HG02885 (cell line): ENCODE measurements at regions not wholly inside any gene's neighbourhood (a gene's known extent, or its start where the extent isn't known, plus 50 kb on each side); places are given as distances from the start of the nearest gene placed in this dataset.

Experiments used
- ATAC-seq: cut with Tn5 transposase; IDR thresholded peaks from one replicate; pipeline ENCODE4 v1.9.1; 2021; ENCODE audit warnings: mild to moderate bottlenecking; ENCODE audit not compliant: unreplicated experiment, poor library complexity

DNA sequence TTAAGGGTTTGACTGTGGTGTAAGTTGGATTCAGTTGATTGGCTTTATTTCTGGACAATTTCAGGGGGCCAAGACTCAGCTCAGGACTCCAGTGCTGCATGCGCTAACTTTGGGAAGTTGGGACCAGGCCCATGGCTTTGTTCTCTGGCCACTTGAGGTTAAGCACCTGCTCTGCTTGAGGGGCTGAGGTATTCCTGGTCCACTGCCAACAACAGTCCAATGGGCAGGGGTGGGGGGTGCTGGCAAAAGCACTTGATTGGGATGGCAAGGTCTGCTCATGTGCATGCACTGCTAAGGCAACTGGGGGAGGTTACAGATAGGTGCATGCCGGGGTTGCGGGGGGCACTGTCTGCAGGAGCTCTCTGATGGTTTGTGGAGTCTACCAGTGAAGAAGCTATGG lies 52.6 kb upstream of the ASB17 start:
- no peak for ATAC-seq

DNA sequence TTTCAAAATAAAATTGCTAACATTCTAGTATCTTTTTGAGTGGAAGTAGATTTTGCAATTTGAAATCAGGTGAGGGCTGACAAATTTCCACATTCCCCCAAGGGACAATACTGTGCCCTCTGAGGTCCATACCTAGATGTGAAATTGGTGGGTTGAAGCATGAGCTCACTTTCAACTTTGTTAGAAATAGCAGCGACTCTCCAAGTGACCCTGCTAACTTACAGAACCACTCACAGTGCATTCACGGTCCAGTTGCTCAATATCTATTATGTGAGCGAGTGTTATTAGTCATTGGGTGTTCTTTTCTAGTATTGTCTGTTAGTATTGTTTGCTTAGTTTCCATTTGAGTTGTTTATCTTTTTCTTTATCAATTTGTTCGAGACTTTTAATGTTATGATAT lies 53.6 kb upstream of the ASB17 start:
- ATAC-seq: peak; percentile 89

DNA sequence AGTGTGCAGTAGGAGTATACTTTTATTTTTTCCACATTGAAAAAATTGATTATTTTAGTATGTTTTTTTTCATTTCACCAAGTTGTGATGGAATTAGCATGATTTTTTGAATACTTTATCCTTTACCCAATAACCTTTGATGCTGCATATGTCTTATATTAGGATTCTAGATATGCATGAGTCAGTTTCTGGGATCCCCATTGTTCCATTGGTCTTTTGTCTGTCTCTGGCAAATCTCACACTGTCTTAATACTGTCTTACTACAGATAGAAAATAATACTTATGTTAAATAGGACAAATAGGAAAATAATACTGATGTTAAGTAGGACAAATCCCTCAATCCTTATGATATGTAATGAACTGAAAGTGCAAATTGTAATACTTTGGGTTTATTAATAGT lies 54.3 kb upstream of the ASB17 start:
- ATAC-seq: no peak

DNA sequence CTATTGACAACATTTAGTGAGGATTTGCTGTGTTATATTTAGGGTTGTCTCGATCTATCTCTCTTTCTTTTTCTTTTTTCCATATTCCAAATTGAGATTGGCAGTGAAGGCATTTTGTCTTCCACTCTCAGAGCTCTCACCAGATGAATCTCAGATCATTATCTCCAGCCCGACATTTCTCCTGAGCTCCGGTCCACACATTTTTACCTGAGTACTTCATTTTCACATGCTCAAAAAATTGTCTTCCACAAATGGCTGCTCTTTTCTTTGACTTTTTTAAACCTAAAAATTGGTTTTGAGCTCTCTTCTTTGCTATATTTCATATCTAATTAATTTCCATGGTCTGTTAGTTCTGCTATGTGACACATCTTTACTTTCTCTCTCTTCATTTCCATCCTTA lies 56.9 kb upstream of the ASB17 start:
- ATAC-seq: no peak

DNA sequence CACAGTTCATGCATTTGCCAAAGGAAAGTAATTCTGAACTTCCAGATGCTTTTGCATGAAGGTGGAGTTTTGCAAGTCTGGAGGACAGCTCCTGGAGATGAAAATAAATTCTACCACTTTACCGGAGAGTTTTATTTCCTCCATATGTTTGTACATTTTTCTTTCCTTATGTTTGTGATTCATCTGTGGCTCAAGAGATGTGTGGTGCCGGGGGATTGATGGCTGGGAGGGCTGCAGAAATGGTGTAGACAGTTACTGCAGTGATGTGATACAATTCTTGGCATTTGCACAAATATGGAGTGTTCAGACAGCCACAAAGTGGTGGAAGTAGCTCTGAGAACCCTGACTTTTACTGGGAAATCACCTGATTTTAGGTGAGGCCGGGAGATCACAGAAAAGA lies 58.5 kb upstream of the ASB17 start:
- ATAC-seq: no peak

DNA sequence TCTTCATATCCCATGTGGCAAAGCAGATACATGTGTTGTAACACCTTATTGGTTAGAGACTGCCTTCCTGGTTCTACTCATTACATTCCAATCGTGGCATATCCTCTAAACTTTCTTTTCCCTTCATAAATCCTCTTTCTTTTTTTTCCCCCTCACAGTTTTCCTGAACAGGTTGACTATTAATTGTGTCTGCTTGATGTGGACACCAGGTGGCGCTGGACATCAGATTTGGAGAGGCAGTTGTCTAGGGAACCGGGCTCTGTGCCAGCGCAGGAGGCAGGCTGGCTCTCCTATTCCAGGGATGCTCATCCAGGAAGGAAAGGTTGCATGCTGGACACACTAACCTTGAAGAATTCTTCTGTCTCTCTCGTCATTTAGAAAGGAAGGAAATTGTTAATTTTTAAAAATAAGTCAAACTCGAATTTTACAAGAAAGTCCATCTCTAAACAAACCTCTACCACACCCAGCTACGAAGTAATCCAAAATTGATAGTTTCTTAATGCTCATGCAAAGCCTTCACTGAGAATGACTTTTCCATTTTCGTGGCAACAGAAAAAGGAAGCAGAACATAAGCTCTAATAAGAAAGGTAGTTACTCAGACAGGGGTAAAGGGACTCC lies 59.4 kb upstream of the ASB17 start:
- ATAC-seq: peak; percentile 85

DNA sequence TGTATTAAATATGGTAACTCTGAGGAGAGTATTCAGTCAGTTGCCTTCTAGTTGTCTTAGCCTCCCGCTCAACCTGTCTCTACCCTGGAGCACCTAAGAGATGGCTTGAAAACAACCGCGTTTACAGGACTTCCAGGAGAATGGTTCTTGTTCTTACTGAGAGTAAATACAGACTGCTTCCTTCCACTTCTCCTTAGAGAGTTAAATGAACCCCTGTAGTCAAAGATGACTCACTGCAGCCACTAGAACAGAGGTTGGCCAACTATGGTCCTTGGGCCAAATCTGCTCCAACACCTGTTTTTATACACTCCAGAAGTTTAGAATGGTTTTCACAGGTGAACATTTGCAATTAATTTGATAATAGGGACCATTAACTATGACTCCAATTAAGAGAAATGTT lies 60.1 kb upstream of the ASB17 start:
- ATAC-seq: no peak

DNA sequence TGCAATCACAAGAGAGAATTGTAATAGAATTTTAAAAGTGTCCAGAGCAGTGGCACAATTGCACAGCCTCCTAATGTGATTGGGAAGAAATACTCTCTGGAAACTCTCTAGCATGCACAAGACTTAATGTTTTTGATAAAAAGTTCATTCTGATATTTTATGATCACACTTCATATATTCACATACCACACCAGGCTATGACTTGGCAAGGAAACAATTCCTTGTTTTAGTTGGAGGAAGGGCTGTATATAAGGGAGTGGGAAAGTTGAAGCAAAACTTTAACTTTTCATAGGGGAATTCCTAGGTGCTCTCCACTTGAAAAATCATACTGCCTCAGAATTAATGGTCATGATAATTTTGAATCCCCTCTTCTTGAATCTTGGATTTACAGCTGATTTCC lies 61.5 kb upstream of the ASB17 start:
- no peak for ATAC-seq

DNA sequence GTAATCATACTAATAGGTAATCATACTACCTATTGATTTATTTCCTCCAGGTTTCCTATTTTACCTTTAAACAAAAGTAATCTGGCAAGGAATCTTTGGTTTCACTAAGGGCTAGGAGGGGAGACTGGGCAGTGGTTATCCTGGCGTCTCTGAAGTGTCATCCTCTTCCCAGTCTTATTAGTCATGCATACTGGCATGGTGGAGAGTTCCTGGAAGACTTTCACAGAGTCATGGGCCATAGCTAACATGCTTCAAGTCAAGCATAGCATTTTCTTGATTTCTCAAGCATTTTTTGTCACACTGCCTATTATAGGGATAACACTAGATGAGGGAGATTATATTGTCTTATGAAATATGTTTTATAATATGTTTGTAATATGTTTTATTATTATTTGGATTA lies 64.0 kb upstream of the ASB17 start:
- no peak for ATAC-seq

DNA sequence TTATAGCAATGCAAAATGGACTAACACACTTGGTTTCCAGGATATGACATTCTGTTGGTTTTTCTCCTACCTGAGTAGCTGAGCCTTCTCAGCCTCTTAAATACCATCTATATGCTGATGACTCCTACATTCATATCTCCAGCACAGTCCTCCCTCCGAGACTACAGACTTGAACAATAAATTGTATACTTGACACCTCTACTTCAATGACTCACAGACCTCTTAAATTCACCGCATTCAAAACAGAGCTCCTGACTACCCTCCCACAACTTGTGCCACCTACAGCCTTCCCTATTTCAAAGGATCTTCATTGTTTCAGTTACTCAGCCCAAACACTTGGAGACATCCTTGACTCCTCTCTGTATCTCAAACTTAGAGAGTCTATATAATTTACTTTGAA lies 66.8 kb upstream of the ASB17 start:
- no peak for ATAC-seq

DNA sequence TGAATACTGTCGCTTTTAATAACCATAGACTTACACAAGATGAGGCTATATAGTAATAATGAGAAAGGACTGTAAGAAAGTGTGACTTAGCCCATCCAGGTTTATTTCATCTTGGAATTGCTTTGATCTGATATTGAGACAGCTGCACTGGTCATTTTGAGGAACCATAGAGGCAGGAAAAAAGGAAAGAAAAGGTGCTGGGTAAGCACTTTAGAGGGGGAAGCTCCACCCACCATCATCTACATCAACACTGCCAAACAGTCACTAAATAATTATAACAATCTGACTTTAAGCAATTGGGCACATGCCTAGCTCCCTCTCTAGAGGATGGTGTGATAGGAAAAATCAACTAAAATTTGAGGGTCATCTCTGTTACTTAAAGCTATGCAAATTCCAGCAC lies 70.6 kb upstream of the ST6GALNAC3 start:
- ATAC-seq: no peak

DNA sequence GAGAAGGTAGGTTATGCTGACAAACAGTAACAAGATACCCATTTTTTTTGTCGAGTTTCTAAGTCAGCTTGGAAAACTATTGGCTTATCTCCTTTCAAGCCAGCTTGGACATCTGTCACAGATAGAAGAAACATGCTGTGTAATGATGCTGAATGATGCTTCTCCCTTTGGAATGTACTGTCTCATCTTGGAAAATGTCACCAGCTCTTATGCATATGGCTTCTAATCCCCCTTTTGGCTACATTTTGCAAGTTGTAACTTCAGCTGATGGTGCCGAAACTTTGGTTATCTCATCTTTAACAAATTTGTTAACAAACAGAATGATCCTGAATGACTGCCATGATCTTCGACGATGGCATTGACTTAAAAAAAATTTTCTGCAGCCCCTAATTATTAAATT lies 68.8 kb upstream of the ST6GALNAC3 start:
- ATAC-seq: no peak

DNA sequence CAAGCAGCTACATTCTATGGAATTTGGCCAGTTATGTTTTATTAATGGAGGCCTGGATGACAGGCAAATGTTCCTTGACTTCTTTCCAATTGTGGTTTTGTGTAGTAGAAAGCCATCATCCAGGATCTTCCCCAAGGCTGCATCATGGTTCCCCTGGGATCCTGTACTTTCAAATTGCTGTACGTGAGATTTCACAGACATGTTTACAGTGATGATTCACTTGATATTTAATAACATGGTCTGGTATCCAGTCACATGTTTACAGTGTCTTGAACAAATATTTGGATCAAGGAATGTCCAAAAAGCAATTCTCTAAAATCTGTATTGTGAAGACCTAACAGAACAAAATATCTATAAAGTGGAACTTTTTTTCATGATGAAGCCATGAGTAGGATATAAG lies 68.3 kb upstream of the ST6GALNAC3 start:
- no peak for ATAC-seq

DNA sequence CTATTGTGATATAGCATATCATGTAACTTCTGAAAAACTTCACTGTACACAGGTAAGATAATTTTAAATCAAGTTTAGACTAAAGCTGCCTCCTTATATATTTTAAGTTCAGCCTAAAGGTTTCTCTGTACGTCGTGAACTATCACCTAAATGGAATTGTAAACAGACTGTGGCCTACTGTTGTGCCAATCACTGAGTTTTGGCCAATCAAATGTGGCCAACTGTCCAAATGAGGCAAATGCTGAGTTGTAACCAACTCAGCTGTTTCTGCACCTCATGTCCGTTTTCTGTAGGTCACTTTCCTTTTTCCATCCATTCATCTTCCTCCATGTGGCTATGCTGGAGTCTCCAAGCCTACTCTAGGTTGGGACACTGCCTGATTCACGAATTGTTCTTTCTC lies 63.7 kb upstream of the ST6GALNAC3 start:
- ATAC-seq: no peak

DNA sequence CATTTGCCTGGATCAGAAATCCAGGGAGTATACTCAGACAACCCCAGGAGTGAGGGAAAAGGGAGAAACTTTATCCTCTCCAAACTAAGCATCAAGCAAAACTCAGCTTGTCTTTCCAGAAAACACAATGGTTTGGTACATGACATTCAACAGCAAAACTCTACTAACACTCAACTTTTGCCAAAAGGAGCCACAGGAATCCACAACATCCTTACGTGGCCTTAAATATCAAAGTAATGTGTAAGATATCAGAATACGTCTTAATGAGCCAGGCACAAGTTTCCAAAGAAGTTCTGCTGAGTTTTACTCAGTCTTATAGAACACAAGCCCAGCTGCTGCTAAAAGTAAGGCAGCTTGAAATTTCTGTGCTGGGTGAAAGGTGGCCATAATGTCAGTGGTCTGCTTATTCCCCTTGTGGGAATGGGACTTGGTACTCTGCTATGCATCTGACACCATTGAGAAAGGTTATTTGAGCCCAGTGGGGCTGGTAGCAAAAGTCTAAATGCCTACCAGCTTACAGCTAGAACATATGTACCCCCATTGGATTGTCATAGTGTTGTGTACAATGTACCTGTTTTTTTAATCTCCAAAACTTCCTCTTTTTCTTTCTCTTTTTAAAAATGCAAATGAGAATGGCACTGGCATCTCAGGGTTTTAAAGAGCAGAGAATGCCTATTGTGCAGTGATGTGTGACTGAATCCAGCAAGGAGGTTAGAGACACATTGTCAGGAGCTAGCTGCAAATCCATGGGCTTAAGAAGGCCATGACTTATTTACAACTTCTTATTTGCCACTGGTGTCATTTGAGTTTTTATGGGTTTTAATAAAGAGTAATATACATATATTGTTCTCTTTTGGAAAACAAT lies 62.0 kb upstream of the ST6GALNAC3 start:
- no peak for ATAC-seq

DNA sequence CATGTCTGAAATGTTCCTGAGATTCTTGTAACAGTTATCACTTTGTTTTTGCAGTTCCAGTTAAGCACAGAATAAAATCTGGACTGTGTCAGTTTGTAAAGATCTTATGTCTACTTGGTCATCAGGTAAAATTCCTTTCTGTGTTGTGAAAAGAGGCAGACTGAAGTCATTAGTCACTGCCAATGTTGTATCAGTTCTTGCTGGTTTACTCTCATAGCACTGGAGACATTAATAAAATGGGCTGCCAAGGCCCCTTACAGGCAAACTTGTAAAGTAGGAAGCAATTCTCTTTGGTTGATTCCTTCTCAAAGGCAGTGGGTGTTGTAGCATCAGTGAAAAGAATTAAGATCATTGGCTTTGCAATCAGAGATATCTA lies 61.4 kb upstream of the ST6GALNAC3 start:
- no peak for ATAC-seq

DNA sequence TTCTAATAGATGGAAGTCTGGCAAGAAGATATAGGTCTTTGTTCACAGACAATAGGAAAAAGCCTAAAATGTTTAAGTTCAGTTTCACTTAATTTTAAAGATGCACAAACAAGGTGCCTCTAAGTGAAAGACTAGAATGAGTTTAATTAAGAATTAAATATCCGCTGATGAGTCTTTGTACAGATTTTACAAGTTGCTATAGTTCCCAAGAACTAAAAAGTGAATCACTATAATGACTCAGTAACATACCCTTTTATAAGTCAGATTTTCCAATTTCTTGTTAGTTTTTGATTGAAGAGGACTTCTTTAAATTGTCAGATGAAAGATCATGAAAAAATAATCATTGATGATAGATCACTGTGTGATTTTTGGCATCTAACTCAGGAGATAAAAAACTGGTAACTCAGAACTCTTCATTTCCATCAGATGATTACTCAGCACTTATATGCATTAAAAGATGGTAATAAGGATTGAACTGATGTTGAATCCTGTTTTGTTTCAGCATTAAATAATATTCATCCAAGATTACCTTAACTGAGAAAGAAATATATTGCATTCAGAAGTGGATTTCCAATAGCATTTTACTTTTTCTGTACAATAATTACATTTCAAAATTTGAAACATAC lies 59.0 kb upstream of the ST6GALNAC3 start:
- no peak for ATAC-seq

DNA sequence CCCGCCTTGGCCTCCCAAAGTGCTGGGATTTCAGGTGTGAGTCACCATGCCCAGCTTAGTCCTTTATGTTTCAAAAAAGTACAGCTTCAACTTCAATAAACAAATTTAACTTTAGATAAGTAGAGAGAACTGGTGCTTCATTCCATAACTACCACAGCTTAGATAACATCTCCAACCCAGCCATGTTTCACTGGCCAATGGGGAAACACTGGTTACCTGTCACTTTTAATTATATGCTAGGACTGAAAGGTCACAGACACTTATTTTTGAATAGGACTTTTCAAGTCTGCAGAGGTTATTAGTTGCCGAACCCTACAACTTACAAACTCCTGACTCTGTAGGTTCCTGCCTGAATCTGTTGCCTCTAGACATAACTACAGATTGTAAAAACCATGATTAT lies 56.5 kb upstream of the ST6GALNAC3 start:
- no peak for ATAC-seq

DNA sequence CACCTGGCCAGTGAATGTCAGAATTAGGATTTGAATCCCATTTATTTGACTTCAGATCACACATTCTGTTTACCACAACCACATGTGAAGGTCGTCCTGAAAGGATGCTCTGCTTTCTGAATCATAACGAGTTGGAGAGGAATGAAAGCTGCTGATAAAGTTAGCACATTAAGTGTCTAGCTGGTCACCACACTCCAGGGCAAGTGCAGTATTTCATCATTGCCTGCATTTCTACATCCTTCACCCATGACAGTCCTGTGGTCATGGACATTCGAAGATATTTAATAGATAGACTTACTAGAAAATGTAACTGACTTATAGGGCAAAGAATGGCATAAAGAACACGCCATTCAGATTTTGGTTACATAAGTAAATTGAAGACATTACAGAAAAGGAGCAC lies 52.7 kb upstream of the ST6GALNAC3 start:
- no peak for ATAC-seq

DNA sequence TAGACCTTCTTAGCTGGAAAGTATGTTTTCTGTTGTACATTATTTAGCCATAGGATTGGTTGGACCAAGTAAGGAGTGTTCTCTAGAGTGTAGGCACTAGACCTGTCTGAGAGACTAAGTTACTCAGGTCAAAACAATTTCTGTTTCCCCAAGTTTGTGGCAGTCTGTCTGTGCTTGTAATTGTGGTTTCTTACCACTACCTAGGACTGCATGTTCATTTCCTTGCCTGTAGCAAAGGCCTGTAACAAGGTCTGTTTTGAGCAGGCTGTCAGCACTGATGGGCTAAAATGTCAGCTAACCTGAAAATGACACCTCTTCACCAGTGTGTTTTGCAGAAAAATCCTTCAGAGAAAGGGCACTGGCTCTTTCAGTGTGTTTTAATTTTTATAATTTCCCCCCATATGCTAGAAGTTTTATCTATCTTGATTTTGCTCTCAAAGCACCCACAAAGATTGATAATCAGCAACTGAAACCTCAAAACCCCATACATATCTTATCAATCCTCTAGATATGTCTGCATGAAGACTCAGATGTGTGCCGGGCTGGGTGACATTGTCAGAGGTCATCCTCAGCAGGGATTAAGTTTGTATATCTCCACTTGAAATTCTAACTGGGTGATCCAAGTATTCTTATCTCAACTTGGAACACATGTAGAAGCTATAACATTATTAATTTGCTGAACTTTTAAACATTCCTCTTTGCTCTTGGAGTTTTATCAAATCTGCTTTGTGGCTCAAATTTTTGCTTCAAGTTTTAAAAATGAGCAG lies 50.7 kb upstream of the ST6GALNAC3 start:
- ATAC-seq: no peak
